GM08714 (cell line): ENCODE measurements at regions not wholly inside any gene's neighbourhood (a gene's known extent, or its start where the extent isn't known, plus 50 kb on each side); places are given as distances from the start of the nearest gene placed in this dataset.

Experiments
- H3K4me3 ChIP-seq: fragments of 200-500 bp; sonication (Bioruptor generic); 2 replicates; pipeline ENCODE4 v1.5.1; 2014; ENCODE audit warnings: mild to moderate bottlenecking, low read length, inconsistent platforms
- ZNF274 ChIP-seq: IDR thresholded peaks from 2 replicates; pipeline ENCODE4 v1.6.1; 2012; ENCODE audit warnings: mild to moderate bottlenecking, low read depth, low read length

- no peak for TF ChIP-seq ZNF274
- H3K4me3 ChIP-seq = no peak overlapping the region
Observed at GRCh38 chr20:6468423-6469116, 298.9 kb upstream of the BMP2 start.

- TF ChIP-seq ZNF274 = no peak
- no peak overlapping the region for H3K4me3 ChIP-seq
Observed at GRCh38 chr20:6467562-6467961, 299.9 kb upstream of the BMP2 start.

GRCh38 chr20:6466075-6466810 is 301.2 kb upstream of the BMP2 start:
- no peak for TF ChIP-seq ZNF274

GRCh38 chr20:6450841-6451240 is 316.6 kb upstream of the BMP2 start:
- TF ChIP-seq ZNF274 = no peak
- H3K4me3 ChIP-seq = no peak overlapping the region

More at GRCh38 chr20:6466075-6466810, 301.2 kb upstream of the BMP2 start:
- no peak overlapping the region for H3K4me3 ChIP-seq

GRCh38 chr20:6440443-6440799 is 317.6 kb upstream of the FERMT1 start:
- no peak overlapping the region for H3K4me3 ChIP-seq
- TF ChIP-seq ZNF274 = no peak

- H3K4me3 ChIP-seq = no peak overlapping the region
- TF ChIP-seq ZNF274 = no peak
Observed at GRCh38 chr20:6439737-6440442, 317.1 kb upstream of the FERMT1 start.

- H3K4me3 ChIP-seq = no peak overlapping the region
- TF ChIP-seq ZNF274 = no peak
Observed at GRCh38 chr20:6434131-6434530, 311.3 kb upstream of the FERMT1 start.

- H3K4me3 ChIP-seq = no peak overlapping the region
- no peak for TF ChIP-seq ZNF274
Observed at GRCh38 chr20:6430381-6430780, 307.6 kb upstream of the FERMT1 start.

GRCh38 chr20:6426287-6426891 is 303.6 kb upstream of the FERMT1 start:
- no peak for TF ChIP-seq ZNF274
- H3K4me3 ChIP-seq = no peak overlapping the region

- no peak for TF ChIP-seq ZNF274
- no peak overlapping the region for H3K4me3 ChIP-seq
Observed at GRCh38 chr20:6421321-6422248, 298.8 kb upstream of the FERMT1 start.

- TF ChIP-seq ZNF274 = no peak
- no peak overlapping the region for H3K4me3 ChIP-seq
Observed at GRCh38 chr20:6420336-6420735, 297.5 kb upstream of the FERMT1 start.

- no peak overlapping the region for H3K4me3 ChIP-seq
- no peak for TF ChIP-seq ZNF274
Observed at GRCh38 chr20:6418732-6419131, 295.9 kb upstream of the FERMT1 start.

- no peak for TF ChIP-seq ZNF274
- H3K4me3 ChIP-seq = no peak overlapping the region
Observed at GRCh38 chr20:6416371-6416770, 293.5 kb upstream of the FERMT1 start.

GRCh38 chr20:6411651-6412050 is 288.8 kb upstream of the FERMT1 start:
- H3K4me3 ChIP-seq = no peak overlapping the region
- no peak for TF ChIP-seq ZNF274

GRCh38 chr20:6410721-6411120 is 287.9 kb upstream of the FERMT1 start:
- no peak for TF ChIP-seq ZNF274
- no peak overlapping the region for H3K4me3 ChIP-seq
